ENCODE measurements at regions not wholly inside any gene's neighbourhood (a gene's known extent, or its start where the extent isn't known, plus 50 kb on each side); places are given as distances from the start of the nearest gene placed in this dataset.

- TF ChIP-seq CTCF (IDR thresholded peaks at IDR 0.05; ENCODE audit: poor library complexity) (no peak), EZH2 (IDR thresholded peaks at IDR 0.05; ENCODE audit: borderline replicate concordance) (no peak)
Measured at GRCh38 chr1:195373856-195374255, 1234.4 kb downstream of the KCNT2 start.
